ENCODE measurements at regions not wholly inside any gene's neighbourhood (a gene's known extent, or its start where the extent isn't known, plus 50 kb on each side); places are given as distances from the start of the nearest gene placed in this dataset.

DNA sequence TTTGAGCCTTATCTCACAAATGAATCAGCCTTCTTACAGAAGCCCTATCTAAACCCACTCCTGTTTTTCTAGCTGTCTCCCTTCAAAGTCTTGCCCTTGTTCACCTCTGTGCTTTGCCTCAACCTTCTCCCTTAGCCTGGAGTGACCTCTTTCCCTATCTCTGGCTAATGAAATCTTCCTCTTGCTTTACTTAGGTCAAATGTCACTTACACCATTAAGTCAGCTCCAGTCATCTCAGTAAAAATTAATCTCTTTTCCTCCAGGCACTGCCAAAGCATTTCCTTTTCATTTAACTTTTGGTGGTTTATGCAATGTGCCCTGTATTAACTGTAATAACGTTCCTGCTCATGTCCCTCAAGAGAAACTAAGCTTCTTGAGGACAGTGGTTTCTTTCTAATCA, 596.5 kb upstream of the MIR17HG start (continued):
- TF ChIP-seq, protein P1, sequence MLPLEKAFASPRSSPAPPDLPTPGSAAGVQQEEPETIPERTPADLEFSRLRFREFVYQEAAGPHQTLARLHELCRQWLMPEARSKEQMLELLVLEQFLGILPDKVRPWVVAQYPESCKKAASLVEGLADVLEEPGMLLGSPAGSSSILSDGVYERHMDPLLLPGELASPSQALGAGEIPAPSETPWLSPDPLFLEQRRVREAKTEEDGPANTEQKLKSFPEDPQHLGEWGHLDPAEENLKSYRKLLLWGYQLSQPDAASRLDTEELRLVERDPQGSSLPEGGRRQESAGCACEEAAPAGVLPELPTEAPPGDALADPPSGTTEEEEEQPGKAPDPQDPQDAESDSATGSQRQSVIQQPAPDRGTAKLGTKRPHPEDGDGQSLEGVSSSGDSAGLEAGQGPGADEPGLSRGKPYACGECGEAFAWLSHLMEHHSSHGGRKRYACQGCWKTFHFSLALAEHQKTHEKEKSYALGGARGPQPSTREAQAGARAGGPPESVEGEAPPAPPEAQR (CRISPR knock-in tag; IDR thresholded peaks at IDR 0.05): no peak
- TF ChIP-seq ELF4 (CRISPR knock-in tag; IDR thresholded peaks at IDR 0.05; ENCODE audit: low read depth) (no peak), ZNF671 (CRISPR knock-in tag; IDR thresholded peaks at IDR 0.05) (no peak), ZNF396 (CRISPR knock-in tag; IDR thresholded peaks at IDR 0.05; ENCODE audit: borderline replicate concordance) (no peak), RORB (CRISPR knock-in tag; IDR thresholded peaks at IDR 0.05) (no peak)
- TF ChIP-seq, protein P2, sequence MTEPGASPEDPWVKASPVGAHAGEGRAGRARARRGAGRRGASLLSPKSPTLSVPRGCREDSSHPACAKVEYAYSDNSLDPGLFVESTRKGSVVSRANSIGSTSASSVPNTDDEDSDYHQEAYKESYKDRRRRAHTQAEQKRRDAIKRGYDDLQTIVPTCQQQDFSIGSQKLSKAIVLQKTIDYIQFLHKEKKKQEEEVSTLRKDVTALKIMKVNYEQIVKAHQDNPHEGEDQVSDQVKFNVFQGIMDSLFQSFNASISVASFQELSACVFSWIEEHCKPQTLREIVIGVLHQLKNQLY (CRISPR knock-in tag; IDR thresholded peaks at IDR 0.05): no peak

DNA sequence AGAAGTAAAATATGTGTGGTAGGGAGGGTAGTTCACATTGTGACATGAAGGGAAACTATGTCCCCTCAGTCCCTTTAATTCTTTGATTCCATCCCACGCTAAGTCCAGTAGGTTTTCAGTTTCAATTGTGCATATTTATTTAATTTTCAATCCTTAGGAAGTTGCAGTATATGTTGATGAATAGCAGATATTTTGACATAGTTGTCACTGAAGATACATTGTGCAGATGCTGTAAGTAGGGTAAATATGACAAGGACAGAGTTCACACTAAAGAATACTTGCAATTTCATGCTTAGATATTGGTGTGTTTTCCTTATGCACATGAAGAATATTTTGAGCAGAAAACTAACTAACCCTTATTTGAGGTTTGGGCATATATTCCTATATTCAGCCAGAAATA, 595.4 kb upstream of the MIR17HG start:
- Mint-ChIP-seq H3K9me3 (no peaks in the 10 kb centered on the region), H3K4me1 (peaks cover 10% of the 10 kb centered on the region), H3K27me3 (ENCODE audit: low read depth) (no peaks in the 10 kb centered on the region), H3K36me3 (no peaks in the 10 kb centered on the region), H3K27ac (no peak overlapping the region), H3K4me3 (no peak overlapping the region)
- TF ChIP-seq CREM (CRISPR knock-in tag; IDR thresholded peaks at IDR 0.05): no peak
- no peak for TF ChIP-seq NFATC4 (CRISPR knock-in tag; IDR thresholded peaks at IDR 0.05)
- TF ChIP-seq, protein P3, sequence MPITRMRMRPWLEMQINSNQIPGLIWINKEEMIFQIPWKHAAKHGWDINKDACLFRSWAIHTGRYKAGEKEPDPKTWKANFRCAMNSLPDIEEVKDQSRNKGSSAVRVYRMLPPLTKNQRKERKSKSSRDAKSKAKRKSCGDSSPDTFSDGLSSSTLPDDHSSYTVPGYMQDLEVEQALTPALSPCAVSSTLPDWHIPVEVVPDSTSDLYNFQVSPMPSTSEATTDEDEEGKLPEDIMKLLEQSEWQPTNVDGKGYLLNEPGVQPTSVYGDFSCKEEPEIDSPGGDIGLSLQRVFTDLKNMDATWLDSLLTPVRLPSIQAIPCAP (CRISPR knock-in tag; IDR thresholded peaks at IDR 0.05): no peak
- TF ChIP-seq, protein P4, sequence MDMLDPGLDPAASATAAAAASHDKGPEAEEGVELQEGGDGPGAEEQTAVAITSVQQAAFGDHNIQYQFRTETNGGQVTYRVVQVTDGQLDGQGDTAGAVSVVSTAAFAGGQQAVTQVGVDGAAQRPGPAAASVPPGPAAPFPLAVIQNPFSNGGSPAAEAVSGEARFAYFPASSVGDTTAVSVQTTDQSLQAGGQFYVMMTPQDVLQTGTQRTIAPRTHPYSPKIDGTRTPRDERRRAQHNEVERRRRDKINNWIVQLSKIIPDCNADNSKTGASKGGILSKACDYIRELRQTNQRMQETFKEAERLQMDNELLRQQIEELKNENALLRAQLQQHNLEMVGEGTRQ (CRISPR knock-in tag; IDR thresholded peaks at IDR 0.05): no peak
- TF ChIP-seq, protein P5, sequence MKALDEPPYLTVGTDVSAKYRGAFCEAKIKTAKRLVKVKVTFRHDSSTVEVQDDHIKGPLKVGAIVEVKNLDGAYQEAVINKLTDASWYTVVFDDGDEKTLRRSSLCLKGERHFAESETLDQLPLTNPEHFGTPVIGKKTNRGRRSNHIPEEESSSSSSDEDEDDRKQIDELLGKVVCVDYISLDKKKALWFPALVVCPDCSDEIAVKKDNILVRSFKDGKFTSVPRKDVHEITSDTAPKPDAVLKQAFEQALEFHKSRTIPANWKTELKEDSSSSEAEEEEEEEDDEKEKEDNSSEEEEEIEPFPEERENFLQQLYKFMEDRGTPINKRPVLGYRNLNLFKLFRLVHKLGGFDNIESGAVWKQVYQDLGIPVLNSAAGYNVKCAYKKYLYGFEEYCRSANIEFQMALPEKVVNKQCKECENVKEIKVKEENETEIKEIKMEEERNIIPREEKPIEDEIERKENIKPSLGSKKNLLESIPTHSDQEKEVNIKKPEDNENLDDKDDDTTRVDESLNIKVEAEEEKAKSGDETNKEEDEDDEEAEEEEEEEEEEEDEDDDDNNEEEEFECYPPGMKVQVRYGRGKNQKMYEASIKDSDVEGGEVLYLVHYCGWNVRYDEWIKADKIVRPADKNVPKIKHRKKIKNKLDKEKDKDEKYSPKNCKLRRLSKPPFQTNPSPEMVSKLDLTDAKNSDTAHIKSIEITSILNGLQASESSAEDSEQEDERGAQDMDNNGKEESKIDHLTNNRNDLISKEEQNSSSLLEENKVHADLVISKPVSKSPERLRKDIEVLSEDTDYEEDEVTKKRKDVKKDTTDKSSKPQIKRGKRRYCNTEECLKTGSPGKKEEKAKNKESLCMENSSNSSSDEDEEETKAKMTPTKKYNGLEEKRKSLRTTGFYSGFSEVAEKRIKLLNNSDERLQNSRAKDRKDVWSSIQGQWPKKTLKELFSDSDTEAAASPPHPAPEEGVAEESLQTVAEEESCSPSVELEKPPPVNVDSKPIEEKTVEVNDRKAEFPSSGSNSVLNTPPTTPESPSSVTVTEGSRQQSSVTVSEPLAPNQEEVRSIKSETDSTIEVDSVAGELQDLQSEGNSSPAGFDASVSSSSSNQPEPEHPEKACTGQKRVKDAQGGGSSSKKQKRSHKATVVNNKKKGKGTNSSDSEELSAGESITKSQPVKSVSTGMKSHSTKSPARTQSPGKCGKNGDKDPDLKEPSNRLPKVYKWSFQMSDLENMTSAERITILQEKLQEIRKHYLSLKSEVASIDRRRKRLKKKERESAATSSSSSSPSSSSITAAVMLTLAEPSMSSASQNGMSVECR (CRISPR knock-in tag; IDR thresholded peaks at IDR 0.05; ENCODE audit: borderline replicate concordance): no peak
- TF ChIP-seq RORB (CRISPR knock-in tag; IDR thresholded peaks at IDR 0.05): no peak
- no peak for ATAC-seq
- ChIA-PET CTCF (no interaction called here), POLR2A (no interaction called here)
- DNase-seq (ENCODE audit: low spot score): no peak

DNA sequence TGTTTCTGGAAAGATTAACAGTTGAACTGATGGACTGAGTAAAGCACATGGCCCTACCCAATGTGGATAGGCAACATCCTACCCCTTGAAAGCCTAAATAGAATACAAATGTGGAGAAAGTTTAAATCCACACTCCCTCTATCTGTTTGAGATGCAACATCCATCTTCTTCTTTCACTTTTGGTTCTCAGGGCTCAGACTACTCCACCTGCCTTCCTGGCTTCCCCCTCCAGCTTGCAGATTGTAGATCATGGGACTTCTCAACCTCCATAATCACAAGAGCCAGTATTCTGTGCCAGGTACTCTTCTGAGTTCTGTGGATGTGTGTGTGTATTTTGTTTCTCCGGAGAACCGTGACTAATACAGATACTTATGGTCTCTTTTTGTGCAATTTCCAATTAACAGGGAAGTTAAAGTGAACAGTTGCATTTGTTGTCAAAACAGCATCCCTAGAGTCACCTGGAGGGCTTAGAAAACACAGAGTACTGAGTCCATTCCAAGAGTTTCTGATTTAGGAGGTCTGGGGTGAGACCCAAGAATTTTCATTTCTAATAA, 590.3 kb upstream of the MIR17HG start:
- CTCF ChIA-PET: interaction anchor here (0.5 kb wide), 1 partner anchor 994 kb away, joined by 4 read pairs; no protein-coding TSS in a partner anchor
- Mint-ChIP-seq H3K27me3 (ENCODE audit: low read depth) (no peaks in the 10 kb centered on the region), H3K36me3 (no peaks in the 10 kb centered on the region), H3K4me3 (no peak overlapping the region), H3K4me1 (peaks cover 17% of the 10 kb centered on the region), H3K9me3 (no peaks in the 10 kb centered on the region; the same call in 1 of the 2 replicates), H3K27ac (no peak overlapping the region)
- DNase-seq (ENCODE audit: low spot score) (no peak), ATAC-seq (no peak)
- POLR2A ChIA-PET: no interaction called here
- TF ChIP-seq ZNF423 (CRISPR knock-in tag; IDR thresholded peaks at IDR 0.05) (no peak), ZNF263 (CRISPR knock-in tag; IDR thresholded peaks at IDR 0.05; ENCODE audit: low read depth) (no peak), ZNF317 (CRISPR knock-in tag; IDR thresholded peaks at IDR 0.05; ENCODE audit: borderline replicate concordance, low read depth) (no peak), PRRX2 (CRISPR knock-in tag; IDR thresholded peaks at IDR 0.05) (no peak), SMAD3 (CRISPR knock-in tag; IDR thresholded peaks at IDR 0.05; ENCODE audit: borderline replicate concordance) (no peak), GTF2I (CRISPR knock-in tag; conservative IDR thresholded peaks at IDR 0.05) (no peak), ZNF138 (CRISPR knock-in tag; conservative IDR thresholded peaks at IDR 0.05) (no peak), MXD4 (CRISPR knock-in tag; IDR thresholded peaks at IDR 0.05; ENCODE audit: borderline replicate concordance) (no peak), ZNF121 (CRISPR knock-in tag; IDR thresholded peaks at IDR 0.05) (no peak), NFYB (CRISPR knock-in tag; conservative IDR thresholded peaks at IDR 0.05; ENCODE audit: low read depth) (no peak)
- TF ChIP-seq, protein P4 (CRISPR knock-in tag; IDR thresholded peaks at IDR 0.05): no peak
- TF ChIP-seq, protein P6, sequence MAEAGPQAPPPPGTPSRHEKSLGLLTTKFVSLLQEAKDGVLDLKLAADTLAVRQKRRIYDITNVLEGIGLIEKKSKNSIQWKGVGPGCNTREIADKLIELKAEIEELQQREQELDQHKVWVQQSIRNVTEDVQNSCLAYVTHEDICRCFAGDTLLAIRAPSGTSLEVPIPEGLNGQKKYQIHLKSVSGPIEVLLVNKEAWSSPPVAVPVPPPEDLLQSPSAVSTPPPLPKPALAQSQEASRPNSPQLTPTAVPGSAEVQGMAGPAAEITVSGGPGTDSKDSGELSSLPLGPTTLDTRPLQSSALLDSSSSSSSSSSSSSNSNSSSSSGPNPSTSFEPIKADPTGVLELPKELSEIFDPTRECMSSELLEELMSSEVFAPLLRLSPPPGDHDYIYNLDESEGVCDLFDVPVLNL (CRISPR knock-in tag; IDR thresholded peaks at IDR 0.05; ENCODE audit: borderline replicate concordance, low read depth): no peak
- TF ChIP-seq, protein P7, sequence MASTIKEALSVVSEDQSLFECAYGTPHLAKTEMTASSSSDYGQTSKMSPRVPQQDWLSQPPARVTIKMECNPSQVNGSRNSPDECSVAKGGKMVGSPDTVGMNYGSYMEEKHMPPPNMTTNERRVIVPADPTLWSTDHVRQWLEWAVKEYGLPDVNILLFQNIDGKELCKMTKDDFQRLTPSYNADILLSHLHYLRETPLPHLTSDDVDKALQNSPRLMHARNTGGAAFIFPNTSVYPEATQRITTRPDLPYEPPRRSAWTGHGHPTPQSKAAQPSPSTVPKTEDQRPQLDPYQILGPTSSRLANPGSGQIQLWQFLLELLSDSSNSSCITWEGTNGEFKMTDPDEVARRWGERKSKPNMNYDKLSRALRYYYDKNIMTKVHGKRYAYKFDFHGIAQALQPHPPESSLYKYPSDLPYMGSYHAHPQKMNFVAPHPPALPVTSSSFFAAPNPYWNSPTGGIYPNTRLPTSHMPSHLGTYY (CRISPR knock-in tag; IDR thresholded peaks at IDR 0.05): no peak
